GM23248 (cell line): ENCODE measurements at regions not wholly inside any gene's neighbourhood (a gene's known extent, or its start where the extent isn't known, plus 50 kb on each side); places are given as distances from the start of the nearest gene placed in this dataset.

Experiments used
- DNase-seq: peaks from one replicate; pipeline ENCODE4 v3.0.0-alpha.2; 2015
- H2AFZ ChIP-seq: fragments of 200-600 bp; sonication (generic); 2 replicates; pipeline ENCODE4 v1.6.1; 2016; ENCODE audit warnings: antibody characterized with exemption
- H3F3A ChIP-seq: fragments of 200-600 bp; sonication (generic); 2 replicates; pipeline ENCODE4 v1.6.1; 2016; ENCODE audit warnings: mild to moderate bottlenecking, antibody characterized with exemption, mixed run types; ENCODE audit not compliant: insufficient read depth
- H3K27ac ChIP-seq: fragments of 200-600 bp; sonication (generic); 2 replicates; pipeline ENCODE4 v1.5.1; 2016; ENCODE audit warnings: mild to moderate bottlenecking
- H3K27me3 ChIP-seq: fragments of 200-600 bp; sonication (generic); replicated peaks from 2 replicates; pipeline ENCODE4 v1.6.1; 2016; ENCODE audit warnings: mild to moderate bottlenecking; ENCODE audit not compliant: insufficient read depth
- H3K36me3 ChIP-seq: fragments of 200-600 bp; sonication (generic); 2 replicates; pipeline ENCODE4 v1.6.1; 2016; ENCODE audit warnings: low read depth, mild to moderate bottlenecking
- H3K4me1 ChIP-seq: fragments of 200-600 bp; sonication (generic); 2 replicates; pipeline ENCODE4 v1.6.1; 2016; ENCODE audit warnings: mild to moderate bottlenecking; ENCODE audit not compliant: insufficient read depth
- H3K4me2 ChIP-seq: fragments of 200-600 bp; sonication (generic); one replicate; pipeline ENCODE4 v1.6.1; 2016; ENCODE audit warnings: mild to moderate bottlenecking; ENCODE audit not compliant: unreplicated experiment
- H3K4me3 ChIP-seq: fragments of 200-600 bp; sonication (generic); 2 replicates; pipeline ENCODE4 v1.5.1; 2016; ENCODE audit warnings: mild to moderate bottlenecking
- H3K79me2 ChIP-seq: fragments of 200-600 bp; sonication (generic); 2 replicates; pipeline ENCODE4 v1.6.1; 2016; ENCODE audit warnings: mild to moderate bottlenecking; ENCODE audit not compliant: insufficient read depth
- H3K9ac ChIP-seq: fragments of 200-600 bp; sonication (generic); 2 replicates; pipeline ENCODE4 v1.6.1; 2016; ENCODE audit warnings: mild to moderate bottlenecking
- H3K9me2 ChIP-seq: fragments of 200-600 bp; sonication (generic); 2 replicates; pipeline ENCODE4 v1.6.1; 2016; ENCODE audit warnings: mixed run types, mild to moderate bottlenecking, moderate library complexity; ENCODE audit not compliant: insufficient read depth
- H3K9me3 ChIP-seq: fragments of 200-600 bp; sonication (generic); one replicate; pipeline ENCODE4 v1.6.1; 2017; ENCODE audit warnings: low read depth
- H4K20me1 ChIP-seq: fragments of 200-600 bp; sonication (generic); 2 replicates; pipeline ENCODE4 v1.6.0; 2016; ENCODE audit not compliant: insufficient read depth
- EZH2 ChIP-seq: fragments of 200-600 bp; sonication (generic); IDR thresholded peaks from 2 replicates; pipeline ENCODE4 v1.6.1; 2018; ENCODE audit warnings: antibody characterized with exemption, mild to moderate bottlenecking; ENCODE audit not compliant: insufficient read depth, poor library complexity, severe bottlenecking
- EZH2phosphoT487 ChIP-seq: fragments of 200-600 bp; sonication (generic); IDR thresholded peaks from 2 replicates; pipeline ENCODE4 v1.6.1; 2018; ENCODE audit warnings: antibody characterized with exemption, moderate library complexity, mild to moderate bottlenecking, low read depth; ENCODE audit not compliant: insufficient read depth
- WGBS, 2 experiments: methylation state at CpG; one replicate each; pipeline ENCODE4 v1.1.6; 2015 to 2017; ENCODE audit warnings: low lambda C conversion rate in 2 of 2, low coverage in 1 of 2; ENCODE audit errors: missing lambda C conversion rate in 2 of 2; 5-methylcytosine and 5-hydroxymethylcytosine counted together
- in situ Hi-C: fragments of 300-500 bp; cut with MboI; formaldehyde crosslinking; loops from 2 replicates; pipeline ENCODE4 v1.15.0; 2020

DNA sequence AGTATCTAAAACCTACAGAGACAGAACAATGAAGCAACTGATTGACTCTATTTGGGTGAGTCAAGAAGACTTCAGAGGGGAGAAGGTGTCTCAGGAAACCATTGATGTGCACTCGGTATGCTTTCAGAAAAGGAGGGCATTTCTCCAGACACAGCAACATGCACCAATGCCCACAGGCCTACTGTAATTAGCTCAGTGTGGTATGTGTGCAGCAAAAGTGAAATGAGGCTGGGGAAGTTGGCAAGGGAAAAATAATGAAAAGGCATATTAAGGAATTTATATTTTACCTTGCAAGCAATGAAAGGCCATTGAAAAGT is 158.4 kb upstream of the GRIP1 start:
- no peak for DNase-seq
- TF ChIP-seq EZH2phosphoT487, result no peak
- no peak for TF ChIP-seq EZH2
- Histone ChIP-seq H2AFZ (no peak overlapping the region), H3K4me3 (no peak overlapping the region), H3K27me3 (no peaks in the 10 kb centered on the region), H3K9me3 (no peaks in the 10 kb centered on the region), H3K36me3 (no peaks in the 10 kb centered on the region), H3K9ac (no peak overlapping the region), H3K4me2 (no peak overlapping the region), H3K9me2 (no peaks in the 10 kb centered on the region), H3K4me1 (no peaks in the 10 kb centered on the region), H4K20me1 (no peaks in the 10 kb centered on the region), H3K79me2 (no peaks in the 10 kb centered on the region), H3K27ac (no peak overlapping the region), H3F3A (no peaks in the 10 kb centered on the region)
- in situ Hi-C loops, result no loop called here
- 23 to 25% methylated on average over 1 of the region's 1 CpG for WGBS, 2 experiments

DNA sequence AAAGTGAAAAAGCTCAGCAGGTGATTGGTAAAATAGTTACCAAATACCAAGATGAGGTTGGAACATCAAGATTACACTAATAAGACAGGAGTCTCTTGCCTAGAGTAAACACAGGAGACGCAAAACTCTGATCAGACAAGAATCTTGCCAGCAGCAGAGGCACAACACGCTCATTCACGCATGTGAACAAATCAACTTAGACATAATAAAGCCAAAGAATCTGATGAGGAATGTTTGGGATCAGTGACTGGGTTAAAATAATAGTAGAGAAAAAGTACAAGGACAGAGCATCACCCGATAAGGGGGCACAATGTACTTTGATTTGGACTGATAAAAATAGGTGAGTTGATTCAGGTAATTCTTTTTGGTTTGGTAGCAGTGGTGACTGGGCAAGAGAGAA is 159.5 kb upstream of the GRIP1 start:
- 51 to 52% methylated on average over 4 of the region's 4 CpGs for WGBS, 2 experiments
- Histone ChIP-seq H3K27me3 (no peaks in the 10 kb centered on the region), H3K4me3 (no peak overlapping the region), H3K9ac (no peak overlapping the region), H3K79me2 (no peaks in the 10 kb centered on the region), H3F3A (no peaks in the 10 kb centered on the region), H3K4me1 (no peaks in the 10 kb centered on the region), H3K9me2 (no peaks in the 10 kb centered on the region), H3K9me3 (no peaks in the 10 kb centered on the region), H3K27ac (no peak overlapping the region), H3K36me3 (no peaks in the 10 kb centered on the region), H4K20me1 (no peaks in the 10 kb centered on the region), H2AFZ (no peak overlapping the region), H3K4me2 (no peak overlapping the region)
- no peak for TF ChIP-seq EZH2phosphoT487
- no peak for TF ChIP-seq EZH2
- in situ Hi-C loops, result no loop called here
- no peak for DNase-seq

DNA sequence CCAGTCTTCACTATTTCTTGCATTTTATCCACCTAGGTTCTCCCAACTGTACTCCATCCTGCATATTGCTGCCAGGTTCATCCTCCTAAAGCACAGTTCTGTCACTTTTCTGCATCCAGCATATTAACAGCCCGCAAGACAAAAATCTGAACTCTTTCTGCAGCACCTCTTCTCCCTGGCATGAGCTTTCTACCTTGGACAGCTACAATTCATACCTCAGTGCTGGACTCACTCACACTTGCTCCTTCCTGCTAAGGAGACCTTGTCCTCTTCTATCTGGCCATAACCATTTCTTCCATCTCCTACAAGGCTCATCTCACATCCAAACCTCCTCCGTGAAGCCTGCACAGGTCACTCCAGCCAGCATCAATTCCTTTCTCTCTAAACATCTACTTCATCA is 170.1 kb upstream of the GRIP1 start:
- H3K79me2 ChIP-seq, result no peaks in the 10 kb centered on the region
- no peak overlapping the region for H3K4me2 ChIP-seq
- WGBS, 2 experiments, result 24 to 30% methylated on average over 2 of the region's 2 CpGs
- no peaks in the 10 kb centered on the region for H3F3A ChIP-seq
- in situ Hi-C loops, result no loop called here
- H3K4me1 ChIP-seq, result no peaks in the 10 kb centered on the region
- no peaks in the 10 kb centered on the region for H3K9me3 ChIP-seq
- H3K4me3 ChIP-seq, result no peak overlapping the region
- no peak overlapping the region for H2AFZ ChIP-seq
- no peaks in the 10 kb centered on the region for H4K20me1 ChIP-seq
- no peaks in the 10 kb centered on the region for H3K27me3 ChIP-seq
- H3K27ac ChIP-seq, result no peak overlapping the region
- DNase-seq, result peak; percentile 2
- no peak overlapping the region for H3K9ac ChIP-seq
- TF ChIP-seq EZH2phosphoT487, result no peak
- no peak for TF ChIP-seq EZH2
- no peaks in the 10 kb centered on the region for H3K36me3 ChIP-seq
- H3K9me2 ChIP-seq, result no peaks in the 10 kb centered on the region

DNA sequence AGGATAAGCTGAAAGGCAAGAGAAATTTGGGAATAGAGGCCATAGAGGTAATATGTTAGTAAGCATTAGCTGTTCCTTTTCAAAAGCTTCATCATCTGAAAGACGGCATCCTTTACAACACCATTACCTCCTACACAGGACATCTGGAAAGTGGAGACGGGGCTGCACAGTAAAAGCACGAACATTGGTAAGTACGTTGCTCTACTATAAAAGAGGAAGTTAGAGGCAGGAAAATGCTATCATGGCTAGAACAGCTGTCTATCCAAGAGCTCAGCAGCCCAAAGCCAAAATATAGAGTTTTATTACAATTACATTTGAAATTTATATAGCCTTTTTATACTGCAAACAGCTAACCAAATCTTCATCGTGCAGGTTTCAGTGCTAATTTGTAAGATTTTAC is 172.3 kb upstream of the GRIP1 start:
- TF ChIP-seq EZH2 (no peak), EZH2phosphoT487 (no peak)
- H4K20me1 ChIP-seq, result no peaks in the 10 kb centered on the region
- H3K9me2 ChIP-seq, result no peaks in the 10 kb centered on the region
- no peaks in the 10 kb centered on the region for H3K79me2 ChIP-seq
- no peak overlapping the region for H3K27ac ChIP-seq
- no peak overlapping the region for H3K4me2 ChIP-seq
- 1 to 4% methylated on average over 5 of the region's 5 CpGs for WGBS, 2 experiments
- no peaks in the 10 kb centered on the region for H3F3A ChIP-seq
- H3K4me1 ChIP-seq, result no peaks in the 10 kb centered on the region
- in situ Hi-C loops, result no loop called here
- no peaks in the 10 kb centered on the region for H3K27me3 ChIP-seq
- H3K9ac ChIP-seq, result no peak overlapping the region
- no peaks in the 10 kb centered on the region for H3K9me3 ChIP-seq
- DNase-seq, result no peak
- no peaks in the 10 kb centered on the region for H3K36me3 ChIP-seq
- H3K4me3 ChIP-seq, result no peak overlapping the region
- H2AFZ ChIP-seq, result no peak overlapping the region

DNA sequence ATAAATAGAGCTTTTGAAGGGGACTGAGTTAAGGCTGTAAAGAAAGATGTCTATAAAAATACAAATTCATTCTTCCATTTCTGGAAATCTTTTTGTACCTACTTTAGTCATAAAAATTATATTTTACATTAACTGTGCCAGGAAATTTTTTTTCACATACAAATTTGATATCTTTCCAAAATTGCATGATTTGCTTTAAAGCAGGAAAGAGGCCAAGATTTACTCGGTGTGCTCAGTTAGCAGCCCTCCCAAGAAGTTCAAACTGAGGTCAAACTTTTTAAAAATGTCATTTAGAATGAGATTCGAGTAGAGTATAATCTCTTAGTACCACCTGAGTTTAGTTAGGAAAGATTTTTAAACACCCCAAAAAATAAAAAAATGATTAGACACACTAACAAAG is 173.2 kb upstream of the GRIP1 start:
- Histone ChIP-seq H3K4me2 (no peak overlapping the region), H3K36me3 (no peaks in the 10 kb centered on the region), H3K4me3 (no peak overlapping the region), H2AFZ (no peak overlapping the region), H3K4me1 (no peaks in the 10 kb centered on the region), H3K27ac (no peak overlapping the region), H3K79me2 (no peaks in the 10 kb centered on the region), H3F3A (no peaks in the 10 kb centered on the region), H3K9me3 (no peaks in the 10 kb centered on the region), H3K27me3 (no peaks in the 10 kb centered on the region), H4K20me1 (no peaks in the 10 kb centered on the region), H3K9ac (no peak overlapping the region), H3K9me2 (no peaks in the 10 kb centered on the region)
- no peak for TF ChIP-seq EZH2phosphoT487
- TF ChIP-seq EZH2, result no peak
- in situ Hi-C loops, result no loop called here
- 3 to 10% methylated on average over 2 of the region's 2 CpGs for WGBS, 2 experiments
- DNase-seq, result no peak
